Thyroid gland (tissue), 4 donors: ENCODE measurements at regions not wholly inside any gene's neighbourhood (a gene's known extent, or its start where the extent isn't known, plus 50 kb on each side); places are given as distances from the start of the nearest gene placed in this dataset.

Experiments used
- DNase-seq, 2 donors: peaks; one replicate each; pipeline ENCODE4 v3.0.0-alpha.2; 2019
- H3K27ac ChIP-seq, 3 donors: fragments of 200-600 bp; sonication (generic); 1 replicate in 2 of 3; 2 replicates in 1 of 3; pipeline ENCODE4 v1.5.1; 2016 to 2019; ENCODE audit warnings: mild to moderate bottlenecking in 1 of 3, moderate library complexity in 1 of 3
- H3K27me3 ChIP-seq: fragments of 200-600 bp; sonication (generic); one replicate; pipeline ENCODE4 v1.5.1; 2019
- H3K36me3 ChIP-seq, 2 donors: fragments of 200-600 bp; sonication (generic); one replicate each; pipeline ENCODE4 v1.5.1; 2016 to 2019
- H3K4me1 ChIP-seq, 2 donors: fragments of 200-600 bp; sonication (generic); one replicate each; pipeline ENCODE4 v1.5.1; 2017 to 2019
- H3K4me3 ChIP-seq, 3 donors: fragments of 200-600 bp; sonication (generic); replicated peaks in 1 of 3; 1 replicate in 2 of 3; 2 replicates in 1 of 3; pipeline ENCODE4 v1.5.1; 2016; ENCODE audit warnings: mild to moderate bottlenecking in 1 of 3
- H3K9me3 ChIP-seq: fragments of 200-600 bp; sonication (generic); one replicate; pipeline ENCODE4 v1.5.1; 2017
- POLR2A ChIP-seq, 2 donors: fragments of 450-650 bp; IDR thresholded peaks; one replicate each; pipeline ENCODE4 v1.6.1; 2017; ENCODE audit warnings: antibody characterized with exemption in 2 of 2, mild to moderate bottlenecking in 2 of 2, moderate library complexity in 1 of 2
- WGBS, 2 donors: methylation state at CpG; one replicate each; pipeline ENCODE4 v1.1.5; 2017; 5-methylcytosine and 5-hydroxymethylcytosine counted together
- intact Hi-C: fragments of 100-400 bp; cut with DNase I; formaldehyde crosslinking; loops from one replicate; pipeline ENCODE4 v1.15.1; 2023
- TF ChIP-seq, protein P1 (sequence below), 6 experiments: fragments of 200-600 bp in 3 of 6; fragments of 450-650 bp in 3 of 6; sonication (generic) in 3 of 6; IDR thresholded peaks; one replicate each; pipeline ENCODE4 v1.5.1; 2016 to 2019; ENCODE audit warnings: antibody characterized with exemption in 6 of 6, mild to moderate bottlenecking in 2 of 6, inconsistent platforms in 1 of 6, moderate library complexity in 1 of 6

DNA sequence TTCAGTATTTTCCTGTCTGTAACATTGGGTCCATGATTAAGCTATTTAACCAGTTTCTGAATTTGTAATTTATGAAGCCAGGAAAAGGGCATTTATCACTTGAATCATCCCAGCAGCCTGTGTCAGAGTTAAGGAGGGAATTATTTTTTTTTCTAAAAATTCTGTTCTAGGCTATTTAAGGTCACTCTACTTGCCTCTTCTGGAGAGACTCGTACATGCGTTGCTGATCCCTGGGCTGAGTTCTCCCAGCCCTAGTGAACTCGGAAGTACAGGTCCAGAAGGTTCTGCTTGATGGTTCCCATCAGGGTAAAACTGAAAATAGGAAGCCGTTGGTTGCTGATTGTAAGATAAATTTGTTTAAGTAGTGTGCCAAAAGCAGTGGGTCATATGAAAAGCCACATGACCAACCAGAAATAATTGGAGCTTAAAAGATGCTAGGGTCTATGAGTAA is 90.7 kb downstream of the GPR88 start:
- Histone ChIP-seq H3K27ac (no peak overlapping the region), H3K27me3 (no peaks in the 10 kb centered on the region), H3K36me3 (no peaks in the 10 kb centered on the region), H3K9me3 (no peaks in the 10 kb centered on the region), H3K4me1 (no peaks in the 10 kb centered on the region), H3K4me3 (no peak overlapping the region)
- intact Hi-C loops: no loop called here
- no peak for TF ChIP-seq POLR2A (IDR thresholded peaks at IDR 0.05)
- TF ChIP-seq, protein P1, sequence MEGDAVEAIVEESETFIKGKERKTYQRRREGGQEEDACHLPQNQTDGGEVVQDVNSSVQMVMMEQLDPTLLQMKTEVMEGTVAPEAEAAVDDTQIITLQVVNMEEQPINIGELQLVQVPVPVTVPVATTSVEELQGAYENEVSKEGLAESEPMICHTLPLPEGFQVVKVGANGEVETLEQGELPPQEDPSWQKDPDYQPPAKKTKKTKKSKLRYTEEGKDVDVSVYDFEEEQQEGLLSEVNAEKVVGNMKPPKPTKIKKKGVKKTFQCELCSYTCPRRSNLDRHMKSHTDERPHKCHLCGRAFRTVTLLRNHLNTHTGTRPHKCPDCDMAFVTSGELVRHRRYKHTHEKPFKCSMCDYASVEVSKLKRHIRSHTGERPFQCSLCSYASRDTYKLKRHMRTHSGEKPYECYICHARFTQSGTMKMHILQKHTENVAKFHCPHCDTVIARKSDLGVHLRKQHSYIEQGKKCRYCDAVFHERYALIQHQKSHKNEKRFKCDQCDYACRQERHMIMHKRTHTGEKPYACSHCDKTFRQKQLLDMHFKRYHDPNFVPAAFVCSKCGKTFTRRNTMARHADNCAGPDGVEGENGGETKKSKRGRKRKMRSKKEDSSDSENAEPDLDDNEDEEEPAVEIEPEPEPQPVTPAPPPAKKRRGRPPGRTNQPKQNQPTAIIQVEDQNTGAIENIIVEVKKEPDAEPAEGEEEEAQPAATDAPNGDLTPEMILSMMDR (IDR thresholded peaks at IDR 0.05): no peak
- no peak for DNase-seq
- WGBS, 2 donors: 55 to 61% methylated on average over 4 of the region's 4 CpGs

DNA sequence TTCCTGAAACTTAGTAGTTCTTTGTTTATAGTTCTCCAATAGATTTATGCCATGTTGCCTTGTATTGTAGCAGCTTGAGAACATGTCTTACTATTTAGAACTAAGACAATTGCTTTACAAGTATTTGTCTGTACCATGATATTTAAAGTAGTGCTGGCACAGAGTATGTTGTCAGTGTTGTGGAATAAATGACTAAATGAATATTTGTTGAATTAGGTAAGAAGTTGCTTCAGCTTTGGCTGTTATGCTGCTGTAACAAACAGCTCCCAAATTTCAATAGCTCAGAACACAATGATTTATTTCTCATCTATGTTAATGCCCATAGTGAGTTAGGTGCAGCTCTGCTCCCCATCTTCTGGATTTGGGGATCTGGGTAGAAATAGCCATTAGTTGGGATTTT is 90.2 kb upstream of the VCAM1 start:
- Histone ChIP-seq H3K27me3 (no peaks in the 10 kb centered on the region), H3K9me3 (no peaks in the 10 kb centered on the region), H3K4me3 (no peak overlapping the region), H3K36me3 (no peaks in the 10 kb centered on the region), H3K27ac (no peak overlapping the region), H3K4me1 (no peaks in the 10 kb centered on the region)
- intact Hi-C loops: no loop called here
- TF ChIP-seq, protein P1 (IDR thresholded peaks at IDR 0.05): no peak
- TF ChIP-seq POLR2A (IDR thresholded peaks at IDR 0.05): no peak
- DNase-seq: no peak

DNA sequence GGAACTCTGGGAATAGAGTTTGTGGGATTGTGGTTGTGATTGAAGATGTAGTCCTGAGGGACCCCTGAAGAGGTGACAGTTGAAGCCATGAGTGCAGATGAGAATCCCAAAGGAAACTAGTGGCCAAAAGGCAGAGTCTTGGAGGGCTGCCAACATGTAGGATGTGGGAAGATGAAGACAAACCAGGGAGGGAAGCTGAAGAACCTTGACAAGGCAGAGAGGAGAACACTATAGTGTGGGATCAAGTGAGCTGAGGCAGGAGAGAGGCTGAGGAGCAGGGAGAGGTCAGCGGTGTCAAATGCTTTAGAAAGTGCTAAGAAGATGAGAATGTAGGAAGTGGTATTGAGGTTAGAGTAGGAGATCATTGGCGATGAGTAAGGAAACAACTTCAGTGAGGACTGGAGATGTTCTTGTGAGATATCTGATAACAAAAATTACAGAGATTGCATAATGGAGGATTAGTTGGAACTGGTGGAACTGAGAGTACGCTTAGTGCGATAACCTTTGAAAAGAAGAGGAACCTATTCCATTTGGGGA is 88.5 kb upstream of the VCAM1 start:
- Histone ChIP-seq H3K4me1 (no peaks in the 10 kb centered on the region), H3K36me3 (no peaks in the 10 kb centered on the region), H3K27me3 (no peaks in the 10 kb centered on the region), H3K4me3 (no peak overlapping the region), H3K9me3 (no peaks in the 10 kb centered on the region), H3K27ac (no peak overlapping the region)
- intact Hi-C loops: no loop called here
- TF ChIP-seq POLR2A (IDR thresholded peaks at IDR 0.05): no peak
- TF ChIP-seq, protein P1 (IDR thresholded peaks at IDR 0.05): no peak
- 80 to 81% methylated on average over 4 of the region's 4 CpGs for WGBS, 2 donors
- no peak for DNase-seq

DNA sequence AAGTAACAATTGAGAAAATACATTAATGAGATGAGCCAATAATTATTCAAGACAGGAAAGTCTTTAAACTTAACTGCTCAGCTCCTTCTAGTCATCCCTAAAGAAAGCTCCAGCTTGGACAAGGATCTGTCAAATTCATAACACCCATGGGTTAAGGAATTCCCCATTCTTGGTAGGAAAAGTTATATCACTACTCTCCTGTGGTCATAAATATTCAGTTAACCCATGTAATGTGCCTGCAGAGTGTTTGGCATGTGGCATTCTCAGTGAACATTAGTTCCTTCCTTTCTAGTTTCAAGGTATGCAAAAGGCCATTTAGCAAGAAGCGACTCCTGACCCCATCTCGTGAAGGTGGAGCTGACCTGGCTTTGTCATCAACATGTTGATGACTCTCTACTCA is 76.7 kb upstream of the VCAM1 start:
- 84 to 93% methylated on average over 2 of the region's 2 CpGs for WGBS, 2 donors
- Histone ChIP-seq H3K27me3 (no peaks in the 10 kb centered on the region), H3K4me1 (no peaks in the 10 kb centered on the region), H3K4me3 (no peak overlapping the region), H3K36me3 (no peaks in the 10 kb centered on the region), H3K9me3 (no peaks in the 10 kb centered on the region), H3K27ac (no peak overlapping the region)
- TF ChIP-seq, protein P1 (IDR thresholded peaks at IDR 0.05): no peak
- TF ChIP-seq POLR2A (IDR thresholded peaks at IDR 0.05): no peak
- intact Hi-C loops: no loop called here
- no peak for DNase-seq

DNA sequence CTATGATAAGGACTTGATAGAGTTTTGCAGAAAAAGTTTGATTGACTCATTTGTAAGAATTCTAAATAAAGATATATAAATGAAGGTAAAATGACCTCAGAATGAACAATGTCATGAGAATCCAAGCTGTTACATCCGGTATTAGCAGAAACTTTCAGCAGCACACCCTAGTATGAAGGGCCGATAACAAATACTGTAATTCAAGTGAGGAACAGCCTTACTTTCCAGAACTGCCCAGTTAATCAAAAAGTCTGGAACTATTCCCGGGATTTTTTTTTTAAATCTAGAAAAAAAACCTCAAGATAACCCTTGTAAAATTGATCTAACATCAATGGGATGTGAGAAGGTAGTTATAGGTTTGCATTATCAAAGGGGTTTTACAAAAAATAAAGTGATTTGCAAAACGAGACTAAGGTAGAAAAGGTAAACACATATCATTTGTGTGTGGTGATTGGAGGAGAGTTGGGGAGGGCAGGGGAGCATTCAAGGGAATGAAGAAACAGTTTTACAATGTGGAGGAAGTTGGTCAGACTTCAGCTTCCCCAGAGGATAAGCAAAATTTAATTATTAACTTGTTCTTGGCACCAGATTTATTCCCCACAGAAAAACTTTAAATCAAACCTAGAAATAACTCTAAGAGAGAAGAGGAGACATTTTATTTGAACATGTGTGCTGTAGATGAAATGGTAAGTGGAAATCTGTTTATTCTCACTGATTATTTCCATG is 75.9 kb upstream of the VCAM1 start:
- no peak for TF ChIP-seq POLR2A (IDR thresholded peaks at IDR 0.05)
- TF ChIP-seq, protein P1 (IDR thresholded peaks at IDR 0.05): no peak
- 53 to 69% methylated on average over 4 of the region's 4 CpGs for WGBS, 2 donors
- intact Hi-C loops: no loop called here
- no peaks in the 10 kb centered on the region for H3K27me3 ChIP-seq
- H3K27ac ChIP-seq: no peak overlapping the region
- H3K4me3 ChIP-seq: no peak overlapping the region
- no peak for DNase-seq
- no peaks in the 10 kb centered on the region for H3K9me3 ChIP-seq
- no peaks in the 10 kb centered on the region for H3K36me3 ChIP-seq
- no peaks in the 10 kb centered on the region for H3K4me1 ChIP-seq
